AG04450 (cell line): ENCODE measurements at regions not wholly inside any gene's neighbourhood (a gene's known extent, or its start where the extent isn't known, plus 50 kb on each side); places are given as distances from the start of the nearest gene placed in this dataset.
A peak's percentile ranks its signal among the peaks of the same experiment; 100 is the strongest.

Source experiments
- CTCF ChIA-PET: fragments of 300-600, 350-600 bp; formaldehyde crosslinking; extraction: SDS; loops from one replicate; lab custom pipeline; 2022; ENCODE audit warnings: antibody characterized with exemption, inconsistent platforms; lab: Charles Lee
- POLR2A ChIA-PET: fragments of 350-600 bp; formaldehyde crosslinking; extraction: SDS; loops from one replicate; lab custom pipeline; 2021; ENCODE audit warnings: antibody characterized with exemption, inconsistent platforms; lab: Yijun Ruan, JAX
- DNase-seq: peaks from one replicate; pipeline ENCODE4 v3.0.0-alpha.2; 2011; ENCODE audit warnings: low read depth, low spot score
- H3K27ac ChIP-seq: one replicate; pipeline ENCODE4 v1.5.1; 2012; ENCODE audit warnings: low read depth, low read length, control low read depth
- H3K27me3 ChIP-seq: one replicate; pipeline ENCODE4 v1.6.0; 2012; ENCODE audit warnings: low read length; ENCODE audit not compliant: control insufficient read depth, insufficient read depth
- H3K4me3 ChIP-seq: 2 replicates; pipeline ENCODE4 v1.5.1; 2011; ENCODE audit warnings: mild to moderate bottlenecking, low read depth, low read length, control low read depth
- H3K9me3 ChIP-seq: 2 replicates; pipeline ENCODE4 v1.5.1; 2012; ENCODE audit warnings: low read length; ENCODE audit not compliant: control insufficient read depth, insufficient read depth
- TF ChIP-seq, protein P1 (sequence below): IDR thresholded peaks from 2 replicates; pipeline ENCODE4 v1.5.1; 2011; ENCODE audit warnings: low read depth, low read length, control low read depth, inconsistent platforms

DNA sequence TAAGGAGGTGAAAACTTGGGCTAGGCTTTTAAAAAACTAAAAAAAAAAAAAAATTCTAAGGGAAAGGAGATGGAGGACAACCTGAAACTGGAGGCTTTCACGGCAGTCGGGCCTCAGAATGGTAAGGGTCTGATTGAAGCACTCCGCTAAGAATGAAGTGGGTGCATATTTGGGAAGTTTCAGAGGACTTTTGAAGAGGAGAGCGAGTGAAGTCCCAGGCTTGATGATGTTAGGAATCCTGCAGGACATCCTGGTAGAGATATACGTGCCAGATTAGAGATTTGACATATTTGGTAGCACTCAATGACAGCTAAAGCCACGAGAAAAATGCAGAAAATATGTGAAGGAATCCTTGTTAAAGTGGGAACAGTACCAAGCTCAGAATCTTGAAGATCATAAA, 186.2 kb downstream of the SNAPC1 start:
- Histone ChIP-seq H3K27me3 (no peaks in the 10 kb centered on the region), H3K27ac (no peak overlapping the region), H3K9me3 (no peaks in the 10 kb centered on the region), H3K4me3 (no peak overlapping the region)
- TF ChIP-seq, protein P1, sequence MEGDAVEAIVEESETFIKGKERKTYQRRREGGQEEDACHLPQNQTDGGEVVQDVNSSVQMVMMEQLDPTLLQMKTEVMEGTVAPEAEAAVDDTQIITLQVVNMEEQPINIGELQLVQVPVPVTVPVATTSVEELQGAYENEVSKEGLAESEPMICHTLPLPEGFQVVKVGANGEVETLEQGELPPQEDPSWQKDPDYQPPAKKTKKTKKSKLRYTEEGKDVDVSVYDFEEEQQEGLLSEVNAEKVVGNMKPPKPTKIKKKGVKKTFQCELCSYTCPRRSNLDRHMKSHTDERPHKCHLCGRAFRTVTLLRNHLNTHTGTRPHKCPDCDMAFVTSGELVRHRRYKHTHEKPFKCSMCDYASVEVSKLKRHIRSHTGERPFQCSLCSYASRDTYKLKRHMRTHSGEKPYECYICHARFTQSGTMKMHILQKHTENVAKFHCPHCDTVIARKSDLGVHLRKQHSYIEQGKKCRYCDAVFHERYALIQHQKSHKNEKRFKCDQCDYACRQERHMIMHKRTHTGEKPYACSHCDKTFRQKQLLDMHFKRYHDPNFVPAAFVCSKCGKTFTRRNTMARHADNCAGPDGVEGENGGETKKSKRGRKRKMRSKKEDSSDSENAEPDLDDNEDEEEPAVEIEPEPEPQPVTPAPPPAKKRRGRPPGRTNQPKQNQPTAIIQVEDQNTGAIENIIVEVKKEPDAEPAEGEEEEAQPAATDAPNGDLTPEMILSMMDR = no peak
- POLR2A ChIA-PET = no interaction called here
- no peak for DNase-seq
- CTCF ChIA-PET = interaction anchor here (0.7 to 1.1 kb wide), 2 partner anchors 53 to 178 kb away, joined by 3 to 4 read pairs; no protein-coding TSS in a partner anchor

DNA sequence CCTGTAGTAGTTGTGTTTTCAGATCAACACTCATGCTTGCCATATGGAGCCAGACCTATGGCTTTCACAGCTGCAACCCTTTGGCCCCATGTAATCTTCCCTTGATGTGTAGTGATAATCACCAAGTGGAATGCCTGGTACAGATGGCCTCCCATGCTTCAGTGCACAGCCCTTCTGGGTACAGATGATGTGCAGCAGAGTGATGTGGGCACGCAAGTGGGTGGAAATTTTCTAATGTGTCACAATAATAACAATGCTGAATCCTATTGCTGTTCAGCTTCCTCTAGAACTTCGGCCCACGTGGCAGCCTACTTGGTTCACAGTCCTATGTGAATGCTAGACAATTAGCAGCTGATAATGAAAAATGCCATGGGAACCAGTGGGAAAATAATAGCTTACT, 188.1 kb downstream of the SNAPC1 start:
- Histone ChIP-seq H3K27ac (no peak overlapping the region), H3K9me3 (no peaks in the 10 kb centered on the region), H3K4me3 (no peak overlapping the region), H3K27me3 (no peaks in the 10 kb centered on the region)
- CTCF ChIA-PET = no interaction called here
- no peak for DNase-seq
- POLR2A ChIA-PET = no interaction called here
- TF ChIP-seq, protein P1 = no peak

DNA sequence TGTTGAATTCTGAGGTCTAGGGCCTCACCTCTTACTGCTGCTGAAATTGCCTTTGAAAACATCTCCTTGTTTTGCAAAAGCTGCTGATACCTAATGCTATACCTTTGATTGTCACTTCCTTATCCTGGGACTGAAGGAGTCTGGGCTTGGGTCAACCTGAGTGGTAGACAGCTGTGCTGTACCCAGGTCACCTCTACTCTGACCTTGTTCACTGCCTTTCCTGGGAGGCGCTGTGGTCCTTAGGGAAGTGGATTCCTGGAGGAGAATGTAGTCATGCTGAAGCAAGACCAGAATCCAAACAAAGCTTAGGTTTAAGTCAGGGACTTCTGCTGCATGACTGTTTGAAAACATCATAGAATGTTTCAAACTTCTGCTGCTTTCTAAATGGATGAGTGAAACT, 191.4 kb downstream of the SNAPC1 start:
- H3K9me3 ChIP-seq = no peaks in the 10 kb centered on the region
- H3K4me3 ChIP-seq = no peak overlapping the region
- no peaks in the 10 kb centered on the region for H3K27me3 ChIP-seq
- no peak overlapping the region for H3K27ac ChIP-seq
- DNase-seq = no peak
- POLR2A ChIA-PET = interaction anchor here (0.6 to 0.7 kb wide), 4 partner anchors 11 to 100 kb away, joined by 3 to 8 read pairs (median 4); no protein-coding TSS in a partner anchor
- TF ChIP-seq, protein P1 = 0 out of 2 replicates have a peak, but pooled peaks have one; percentile 22
- CTCF ChIA-PET = interaction anchor here (0.6 kb wide), 1 partner anchor 28 kb away, joined by 3 read pairs; no protein-coding TSS in a partner anchor

DNA sequence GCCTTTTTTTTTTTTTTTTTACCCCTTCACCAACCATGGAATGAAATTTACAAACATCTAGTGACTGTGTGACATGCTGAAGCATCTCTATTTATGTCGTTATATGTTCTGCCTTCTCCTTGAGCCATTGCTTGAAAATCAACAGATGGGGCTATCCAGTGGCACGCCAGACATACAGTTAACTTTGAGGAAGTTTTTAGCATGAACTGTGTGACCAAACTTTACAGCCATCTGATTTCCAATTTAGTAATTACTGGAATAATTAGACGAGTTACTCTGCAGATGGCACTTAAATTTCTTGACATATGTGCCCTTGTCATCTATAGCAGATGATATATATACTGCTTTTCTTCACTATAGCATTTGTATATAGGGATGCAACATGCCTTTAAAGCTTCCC, 192.1 kb downstream of the SNAPC1 start:
- ChIA-PET POLR2A (interaction anchor here (0.6 to 0.7 kb wide), 3 partner anchors 10 to 99 kb away, joined by 3 to 4 read pairs (median 3); no protein-coding TSS in a partner anchor), CTCF (interaction anchor here (0.6 to 1.1 kb wide), 2 partner anchors 29 to 208 kb away, joined by 3 read pairs; no protein-coding TSS in a partner anchor)
- TF ChIP-seq, protein P1 = no peak
- H3K27ac ChIP-seq = no peak overlapping the region
- no peaks in the 10 kb centered on the region for H3K9me3 ChIP-seq
- H3K27me3 ChIP-seq = no peaks in the 10 kb centered on the region
- DNase-seq = no peak
- H3K4me3 ChIP-seq = no peak overlapping the region

DNA sequence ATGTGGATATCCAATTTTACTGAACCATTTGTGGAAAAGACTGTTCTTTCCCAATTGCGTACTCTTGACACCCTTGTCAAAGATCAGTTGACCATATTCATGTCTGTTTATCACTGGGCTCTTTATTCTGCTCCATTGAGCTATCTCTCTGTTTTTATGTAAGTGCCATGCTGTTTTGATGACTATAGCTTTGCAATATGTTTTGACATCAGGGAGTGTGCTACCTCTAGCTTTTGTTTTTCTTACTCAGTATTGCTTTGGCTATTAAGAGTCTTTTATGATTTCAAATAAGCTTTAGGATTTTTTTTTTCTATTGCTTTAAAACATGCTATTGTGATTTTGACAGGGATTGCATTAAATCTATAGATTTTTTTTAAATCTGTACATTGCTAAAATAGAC, 194.3 kb downstream of the SNAPC1 start:
- DNase-seq = no peak
- no peaks in the 10 kb centered on the region for H3K9me3 ChIP-seq
- no peak overlapping the region for H3K4me3 ChIP-seq
- no peaks in the 10 kb centered on the region for H3K27me3 ChIP-seq
- POLR2A ChIA-PET = no interaction called here
- TF ChIP-seq, protein P1 = no peak
- H3K27ac ChIP-seq = no peak overlapping the region
- CTCF ChIA-PET = no interaction called here
